ENCODE measurements at regions not wholly inside any gene's neighbourhood (a gene's known extent, or its start where the extent isn't known, plus 50 kb on each side); places are given as distances from the start of the nearest gene placed in this dataset.

DNA sequence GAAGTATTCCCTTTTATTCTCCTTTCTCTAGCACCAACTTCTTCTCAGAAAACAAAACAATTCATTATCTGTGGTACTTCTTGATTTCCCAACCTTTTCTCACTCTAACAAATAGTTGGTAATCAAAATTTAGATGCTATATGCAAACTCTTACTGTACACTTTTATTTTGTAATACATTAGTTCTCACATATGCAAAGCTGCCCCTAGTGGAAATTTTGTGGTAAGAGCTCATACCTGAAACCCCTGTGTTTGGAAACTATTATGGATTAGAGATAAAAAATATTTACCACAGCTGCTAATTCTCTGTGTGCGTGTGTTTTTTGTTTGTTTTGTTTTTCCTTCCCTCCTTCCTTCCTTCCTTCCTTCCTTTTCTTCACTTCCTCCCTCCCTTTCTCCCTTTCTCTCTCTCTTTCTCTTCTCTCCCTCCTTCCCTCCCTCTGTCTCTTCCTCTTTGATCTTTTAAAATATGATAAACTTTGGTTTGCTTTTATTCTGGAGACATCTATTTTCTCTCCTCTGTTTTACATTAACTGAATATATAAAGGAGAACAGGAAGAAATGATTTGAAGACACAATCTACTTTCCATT is 537.4 kb downstream of the SLITRK6 start:
- no peaks in the 10 kb centered on the region for H4K20me1 ChIP-seq (ENCODE audit: insufficient read depth, low read length)
- H2AFZ ChIP-seq (ENCODE audit: low read depth, low read length): no peak overlapping the region
- TF ChIP-seq EZH2phosphoT487 (IDR thresholded peaks at IDR 0.05; ENCODE audit: low read depth): no peak
- TF ChIP-seq, protein P1, sequence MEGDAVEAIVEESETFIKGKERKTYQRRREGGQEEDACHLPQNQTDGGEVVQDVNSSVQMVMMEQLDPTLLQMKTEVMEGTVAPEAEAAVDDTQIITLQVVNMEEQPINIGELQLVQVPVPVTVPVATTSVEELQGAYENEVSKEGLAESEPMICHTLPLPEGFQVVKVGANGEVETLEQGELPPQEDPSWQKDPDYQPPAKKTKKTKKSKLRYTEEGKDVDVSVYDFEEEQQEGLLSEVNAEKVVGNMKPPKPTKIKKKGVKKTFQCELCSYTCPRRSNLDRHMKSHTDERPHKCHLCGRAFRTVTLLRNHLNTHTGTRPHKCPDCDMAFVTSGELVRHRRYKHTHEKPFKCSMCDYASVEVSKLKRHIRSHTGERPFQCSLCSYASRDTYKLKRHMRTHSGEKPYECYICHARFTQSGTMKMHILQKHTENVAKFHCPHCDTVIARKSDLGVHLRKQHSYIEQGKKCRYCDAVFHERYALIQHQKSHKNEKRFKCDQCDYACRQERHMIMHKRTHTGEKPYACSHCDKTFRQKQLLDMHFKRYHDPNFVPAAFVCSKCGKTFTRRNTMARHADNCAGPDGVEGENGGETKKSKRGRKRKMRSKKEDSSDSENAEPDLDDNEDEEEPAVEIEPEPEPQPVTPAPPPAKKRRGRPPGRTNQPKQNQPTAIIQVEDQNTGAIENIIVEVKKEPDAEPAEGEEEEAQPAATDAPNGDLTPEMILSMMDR (IDR thresholded peaks at IDR 0.05; ENCODE audit: low read depth, low read length): peak; percentile 50
- H3K9ac ChIP-seq (ENCODE audit: low read length): no peak overlapping the region
- H3K4me3 ChIP-seq (ENCODE audit: low read length): no peak overlapping the region
- H3K27ac ChIP-seq (ENCODE audit: low read length): no peak overlapping the region
- no peaks in the 10 kb centered on the region for H3K79me2 ChIP-seq (ENCODE audit: low read length)
- H3K36me3 ChIP-seq (replicated peaks; ENCODE audit: low read depth, low read length): no peaks in the 10 kb centered on the region
- H3K9me3 ChIP-seq (ENCODE audit: insufficient read depth, low read length): no peaks in the 10 kb centered on the region
- no peak overlapping the region for H3K4me2 ChIP-seq (ENCODE audit: low read length)
- H3K4me1 ChIP-seq (ENCODE audit: low read length): no peaks in the 10 kb centered on the region
- H3K27me3 ChIP-seq (ENCODE audit: low read depth, low read length): no peaks in the 10 kb centered on the region

DNA sequence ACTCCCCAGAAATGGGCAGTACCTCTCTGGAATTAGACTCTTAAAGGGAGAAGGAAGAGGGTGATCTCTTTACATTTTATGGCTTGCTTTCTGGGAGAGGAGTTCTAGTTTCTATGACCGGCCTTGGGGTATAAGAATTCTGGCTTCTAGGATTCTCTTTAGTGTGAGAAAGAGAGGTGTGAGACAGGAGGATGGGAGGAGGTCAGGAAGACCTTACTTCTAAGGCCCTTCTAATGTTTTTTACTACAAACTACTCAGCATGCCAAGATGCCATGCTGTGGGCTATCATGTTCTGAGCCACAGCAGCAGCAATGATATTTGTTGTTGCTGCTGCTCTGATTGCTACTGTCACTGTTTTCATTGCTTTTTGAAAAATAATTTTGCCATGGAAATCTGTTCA is 538.3 kb downstream of the SLITRK6 start:
- Histone ChIP-seq H3K27ac (ENCODE audit: low read length) (no peak overlapping the region), H3K36me3 (replicated peaks; ENCODE audit: low read depth, low read length) (no peaks in the 10 kb centered on the region), H3K9me3 (ENCODE audit: insufficient read depth, low read length) (no peaks in the 10 kb centered on the region), H3K27me3 (ENCODE audit: low read depth, low read length) (no peaks in the 10 kb centered on the region), H3K79me2 (ENCODE audit: low read length) (no peaks in the 10 kb centered on the region), H3K4me3 (ENCODE audit: low read length) (no peak overlapping the region), H3K4me2 (ENCODE audit: low read length) (no peak overlapping the region), H3K4me1 (ENCODE audit: low read length) (no peaks in the 10 kb centered on the region), H3K9ac (ENCODE audit: low read length) (no peak overlapping the region), H4K20me1 (ENCODE audit: insufficient read depth, low read length) (no peaks in the 10 kb centered on the region), H2AFZ (ENCODE audit: low read depth, low read length) (0 out of 2 replicates have a peak overlapping the region, but pooled peaks have one; percentile 36)
- no peak for TF ChIP-seq EZH2phosphoT487 (IDR thresholded peaks at IDR 0.05; ENCODE audit: low read depth)
- TF ChIP-seq, protein P1 (IDR thresholded peaks at IDR 0.05; ENCODE audit: low read depth, low read length): no peak

DNA sequence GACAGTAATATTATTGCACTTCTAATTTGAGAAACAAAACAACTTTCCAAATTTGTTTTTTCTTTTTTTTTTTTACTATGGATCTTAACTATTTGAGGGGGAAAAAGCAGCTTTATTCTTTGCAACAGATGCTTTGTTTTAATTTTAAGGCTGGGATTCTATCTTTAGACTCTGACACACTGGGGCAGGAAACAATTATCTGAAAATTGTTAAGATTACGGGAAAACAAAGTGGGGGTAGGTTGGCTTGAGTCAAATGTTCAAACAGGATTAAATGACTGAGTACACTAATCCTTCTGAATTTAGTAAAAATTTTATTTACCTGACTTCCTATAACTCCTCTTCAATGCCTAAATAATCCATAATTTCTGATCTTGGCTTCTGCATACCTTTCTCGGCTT is 543.2 kb downstream of the SLITRK6 start:
- Histone ChIP-seq H3K79me2 (ENCODE audit: low read length) (no peaks in the 10 kb centered on the region), H3K4me3 (ENCODE audit: low read length) (no peak overlapping the region), H3K4me2 (ENCODE audit: low read length) (no peak overlapping the region), H3K9ac (ENCODE audit: low read length) (no peak overlapping the region), H3K27me3 (ENCODE audit: low read depth, low read length) (no peaks in the 10 kb centered on the region), H3K36me3 (replicated peaks; ENCODE audit: low read depth, low read length) (no peaks in the 10 kb centered on the region), H3K27ac (ENCODE audit: low read length) (no peak overlapping the region), H3K9me3 (ENCODE audit: insufficient read depth, low read length) (no peaks in the 10 kb centered on the region), H3K4me1 (ENCODE audit: low read length) (no peaks in the 10 kb centered on the region), H4K20me1 (ENCODE audit: insufficient read depth, low read length) (no peaks in the 10 kb centered on the region), H2AFZ (ENCODE audit: low read depth, low read length) (no peak overlapping the region)
- no peak for TF ChIP-seq EZH2phosphoT487 (IDR thresholded peaks at IDR 0.05; ENCODE audit: low read depth)
- TF ChIP-seq, protein P1 (IDR thresholded peaks at IDR 0.05; ENCODE audit: low read depth, low read length): no peak

DNA sequence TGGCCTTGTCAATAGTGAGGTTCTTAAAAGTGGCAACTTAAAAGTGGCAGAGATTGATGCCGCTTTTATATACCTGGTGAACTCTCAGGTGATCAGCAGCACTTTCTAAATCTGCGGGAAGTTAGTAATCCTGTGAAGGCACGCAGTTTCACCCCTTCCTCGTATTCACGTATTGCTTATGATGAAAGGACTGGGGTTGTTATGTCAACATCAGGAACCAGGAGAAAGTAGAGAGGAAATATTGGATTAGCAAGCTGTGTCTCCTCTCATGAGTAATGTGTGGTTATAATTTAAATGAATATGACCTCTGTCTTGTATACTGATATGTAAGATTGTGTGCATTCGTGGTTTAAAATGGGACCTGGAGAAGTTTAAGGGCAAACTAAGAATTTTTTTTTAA is 544.6 kb downstream of the SLITRK6 start:
- TF ChIP-seq, protein P1 (IDR thresholded peaks at IDR 0.05; ENCODE audit: low read depth, low read length): no peak
- no peak for TF ChIP-seq EZH2phosphoT487 (IDR thresholded peaks at IDR 0.05; ENCODE audit: low read depth)

More for the DNA sequence above, 544.6 kb downstream of the SLITRK6 start:
- Histone ChIP-seq H4K20me1 (ENCODE audit: insufficient read depth, low read length) (no peaks in the 10 kb centered on the region), H3K27ac (ENCODE audit: low read length) (no peak overlapping the region), H3K27me3 (ENCODE audit: low read depth, low read length) (no peaks in the 10 kb centered on the region), H3K9me3 (ENCODE audit: insufficient read depth, low read length) (no peaks in the 10 kb centered on the region), H3K4me1 (ENCODE audit: low read length) (no peaks in the 10 kb centered on the region), H3K4me3 (ENCODE audit: low read length) (no peak overlapping the region), H3K79me2 (ENCODE audit: low read length) (no peaks in the 10 kb centered on the region), H2AFZ (ENCODE audit: low read depth, low read length) (no peak overlapping the region), H3K36me3 (replicated peaks; ENCODE audit: low read depth, low read length) (no peaks in the 10 kb centered on the region), H3K9ac (ENCODE audit: low read length) (no peak overlapping the region), H3K4me2 (ENCODE audit: low read length) (no peak overlapping the region)
